Left ventricle myocardium inferior (tissue), 1 donor: ENCODE measurements at regions not wholly inside any gene's neighbourhood (a gene's known extent, or its start where the extent isn't known, plus 50 kb on each side); places are given as distances from the start of the nearest gene placed in this dataset.

Experiments
- DNase-seq: peaks from one replicate; pipeline ENCODE4 v3.0.0-alpha.2; 2020
- H3K27ac ChIP-seq: fragments of 200-600 bp; replicated peaks from 2 replicates; pipeline ENCODE4 v1.8.0; 2021
- H3K27me3 ChIP-seq: fragments of 200-600 bp; 2 replicates; pipeline ENCODE4 v1.8.0; 2021; ENCODE audit warnings: low read depth
- H3K36me3 ChIP-seq: fragments of 200-600 bp; 2 replicates; pipeline ENCODE4 v1.8.0; 2021
- H3K4me1 ChIP-seq: fragments of 200-600 bp; 2 replicates; pipeline ENCODE4 v1.8.0; 2021
- H3K4me3 ChIP-seq: fragments of 200-600 bp; 2 replicates; pipeline ENCODE4 v1.8.0; 2021; ENCODE audit warnings: mild to moderate bottlenecking, moderate library complexity
- H3K9me3 ChIP-seq: fragments of 200-600 bp; replicated peaks from 2 replicates; pipeline ENCODE4 v1.8.0; 2021
- intact Hi-C: fragments of 100-400 bp; cut with micrococcal nuclease; formaldehyde crosslinking; loops from one replicate; pipeline ENCODE4 v1.11.0; 2022
- TF ChIP-seq, protein P1 (sequence below): fragments of 200-600 bp; IDR thresholded peaks from 2 replicates; pipeline ENCODE4 v1.8.0; 2021; ENCODE audit warnings: antibody characterized with exemption, mild to moderate bottlenecking, borderline replicate concordance
- donor health status: DM: no; HTN: yes; CAD: no; lungs with severe emphysema.

DNA sequence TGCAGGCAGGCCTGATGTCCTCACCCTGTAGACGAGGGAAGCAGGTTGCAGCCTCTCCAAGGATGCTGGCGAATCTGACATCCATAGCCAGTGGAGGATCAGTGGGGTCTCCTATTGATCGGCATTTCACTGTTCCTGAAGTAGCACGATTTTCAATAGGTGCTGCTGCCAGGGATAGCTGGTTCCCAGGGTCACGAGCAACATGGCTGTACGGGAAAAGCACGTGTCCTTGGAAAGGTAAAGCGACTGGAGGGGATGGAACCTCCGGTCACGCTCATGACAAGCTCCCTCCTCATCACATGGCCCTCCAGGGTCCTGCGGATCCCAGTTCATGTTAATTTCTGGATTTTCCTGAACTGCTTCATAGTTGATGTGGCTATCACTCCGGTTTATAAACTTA is 373.7 kb upstream of the SMIM21 start:
- no peak overlapping the region for H3K27ac ChIP-seq
- no peak for DNase-seq
- H3K4me3 ChIP-seq: no peak overlapping the region
- peaks cover 11% of the 10 kb centered on the region for H3K27me3 ChIP-seq
- TF ChIP-seq, protein P1, sequence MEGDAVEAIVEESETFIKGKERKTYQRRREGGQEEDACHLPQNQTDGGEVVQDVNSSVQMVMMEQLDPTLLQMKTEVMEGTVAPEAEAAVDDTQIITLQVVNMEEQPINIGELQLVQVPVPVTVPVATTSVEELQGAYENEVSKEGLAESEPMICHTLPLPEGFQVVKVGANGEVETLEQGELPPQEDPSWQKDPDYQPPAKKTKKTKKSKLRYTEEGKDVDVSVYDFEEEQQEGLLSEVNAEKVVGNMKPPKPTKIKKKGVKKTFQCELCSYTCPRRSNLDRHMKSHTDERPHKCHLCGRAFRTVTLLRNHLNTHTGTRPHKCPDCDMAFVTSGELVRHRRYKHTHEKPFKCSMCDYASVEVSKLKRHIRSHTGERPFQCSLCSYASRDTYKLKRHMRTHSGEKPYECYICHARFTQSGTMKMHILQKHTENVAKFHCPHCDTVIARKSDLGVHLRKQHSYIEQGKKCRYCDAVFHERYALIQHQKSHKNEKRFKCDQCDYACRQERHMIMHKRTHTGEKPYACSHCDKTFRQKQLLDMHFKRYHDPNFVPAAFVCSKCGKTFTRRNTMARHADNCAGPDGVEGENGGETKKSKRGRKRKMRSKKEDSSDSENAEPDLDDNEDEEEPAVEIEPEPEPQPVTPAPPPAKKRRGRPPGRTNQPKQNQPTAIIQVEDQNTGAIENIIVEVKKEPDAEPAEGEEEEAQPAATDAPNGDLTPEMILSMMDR: no peak
- intact Hi-C loops: no loop called here
- H3K9me3 ChIP-seq: peaks cover 1% of the 10 kb centered on the region
- no peaks in the 10 kb centered on the region for H3K36me3 ChIP-seq
- H3K4me1 ChIP-seq: no peaks in the 10 kb centered on the region

DNA sequence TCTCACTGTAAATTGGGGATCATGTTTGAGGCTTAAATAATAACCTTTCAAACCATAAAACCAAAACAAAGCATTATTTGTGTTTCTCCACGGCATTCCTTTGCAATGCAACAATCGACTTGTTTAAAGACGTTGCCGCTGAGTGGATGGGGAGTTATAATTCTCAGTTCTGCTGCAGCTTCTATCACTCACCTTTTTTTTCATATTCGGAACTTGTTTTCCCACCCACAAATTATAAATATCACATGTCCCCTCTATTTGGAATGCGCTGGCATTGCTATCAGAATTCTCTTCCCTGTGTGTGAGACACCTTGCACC is 372.8 kb upstream of the SMIM21 start:
- Histone ChIP-seq H3K27me3 (peaks cover 11% of the 10 kb centered on the region), H3K27ac (no peak overlapping the region)

DNA sequence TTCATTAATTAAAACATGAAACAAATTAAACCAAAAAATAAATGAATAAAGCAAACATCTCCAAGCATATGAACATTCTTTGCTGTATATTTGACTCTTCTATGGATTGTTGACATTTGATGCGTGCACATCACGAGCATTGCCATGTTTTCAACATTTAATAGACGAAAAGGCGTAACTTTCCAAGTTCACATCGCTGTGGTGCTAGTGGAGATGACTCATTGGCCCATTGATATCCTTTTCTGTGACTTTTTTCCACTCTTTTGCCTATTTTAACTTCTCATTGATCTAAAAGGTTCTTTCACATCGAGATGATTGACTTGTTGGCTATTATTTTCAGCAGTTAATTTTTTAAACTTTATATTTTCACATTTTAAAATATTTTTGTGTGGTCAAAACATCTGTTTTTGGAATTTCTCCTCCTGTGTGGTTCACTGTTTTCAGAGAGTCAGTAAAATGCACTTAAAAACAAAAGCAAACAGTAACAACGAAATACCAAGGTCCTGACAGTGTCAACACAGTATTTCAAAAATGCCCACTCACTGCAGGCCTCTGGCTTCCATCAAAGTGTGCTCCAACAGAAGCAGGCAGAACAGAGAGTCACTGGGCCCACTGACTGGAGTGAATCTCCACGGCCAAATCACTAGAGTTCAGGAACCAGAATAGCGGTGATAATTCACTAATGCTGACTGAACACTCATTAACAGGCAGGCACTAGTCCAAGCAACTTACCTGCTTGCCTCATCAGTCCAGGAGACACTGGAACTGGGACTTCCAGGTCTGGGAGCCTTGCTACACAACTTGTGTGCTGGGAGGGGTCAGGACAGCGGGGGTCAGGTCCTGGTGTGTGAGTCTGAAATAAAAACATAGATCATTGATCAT is 372.2 kb upstream of the SMIM21 start:
- peaks cover 8% of the 10 kb centered on the region for H3K9me3 ChIP-seq
- H3K4me1 ChIP-seq: no peaks in the 10 kb centered on the region
- DNase-seq: no peak
- intact Hi-C loops: no loop called here
- H3K4me3 ChIP-seq: no peak overlapping the region
- peaks cover 11% of the 10 kb centered on the region for H3K27me3 ChIP-seq
- H3K36me3 ChIP-seq: no peaks in the 10 kb centered on the region
- H3K27ac ChIP-seq: no peak overlapping the region
- TF ChIP-seq, protein P1: no peak

More for the DNA sequence above, 372.8 kb upstream of the SMIM21 start:
- intact Hi-C loops: no loop called here
- DNase-seq: no peak
- Histone ChIP-seq H3K4me3 (no peak overlapping the region), H3K36me3 (no peaks in the 10 kb centered on the region), H3K9me3 (peaks cover 8% of the 10 kb centered on the region), H3K4me1 (no peaks in the 10 kb centered on the region)
- TF ChIP-seq, protein P1: no peak

DNA sequence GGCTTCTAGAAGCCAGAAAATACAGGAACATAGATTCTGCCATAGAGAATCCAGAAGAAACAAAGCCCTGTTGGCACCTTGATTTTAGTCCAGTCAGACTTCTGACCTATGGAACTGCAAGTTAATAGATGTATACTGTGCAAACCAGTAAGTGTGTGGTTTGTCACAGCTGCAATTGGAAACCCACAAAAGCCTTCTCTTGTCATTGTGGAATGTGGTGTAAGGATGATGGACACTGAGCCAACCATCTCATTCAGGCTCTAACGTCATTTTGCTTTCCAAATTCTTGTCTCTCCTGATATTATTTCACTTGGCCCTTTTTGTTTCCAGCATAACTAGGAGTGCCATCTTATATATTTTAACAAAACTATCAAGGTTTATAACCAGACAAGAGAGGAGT is 369.5 kb upstream of the SMIM21 start:
- intact Hi-C loops: no loop called here
- H3K27ac ChIP-seq: no peak overlapping the region
- no peak for DNase-seq
- H3K4me1 ChIP-seq: no peaks in the 10 kb centered on the region
- peaks cover 30% of the 10 kb centered on the region for H3K9me3 ChIP-seq
- H3K27me3 ChIP-seq: peaks cover 5% of the 10 kb centered on the region
- TF ChIP-seq, protein P1: no peak
- no peak overlapping the region for H3K4me3 ChIP-seq
- no peaks in the 10 kb centered on the region for H3K36me3 ChIP-seq

DNA sequence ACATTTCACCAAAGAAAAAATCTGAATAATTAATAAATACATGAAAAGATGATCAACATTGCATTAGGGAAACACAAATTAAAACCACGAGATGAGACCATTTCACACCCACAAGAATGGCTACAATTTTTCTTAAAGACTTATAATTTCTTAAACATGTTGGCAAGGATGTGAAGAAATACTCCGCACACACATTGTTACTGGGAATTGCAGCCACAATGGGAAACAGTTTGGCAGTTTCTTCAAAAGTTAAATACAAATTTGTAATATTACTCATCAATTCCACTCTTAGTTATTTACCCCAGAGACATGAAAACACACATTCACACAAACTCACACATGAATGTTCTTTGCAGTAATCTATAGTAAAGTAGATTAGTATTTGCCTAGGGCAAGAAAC is 363.3 kb upstream of the SMIM21 start:
- Histone ChIP-seq H3K9me3 (peaks cover 27% of the 10 kb centered on the region), H3K27ac (no peak overlapping the region), H3K36me3 (no peaks in the 10 kb centered on the region), H3K4me3 (no peak overlapping the region), H3K4me1 (no peaks in the 10 kb centered on the region), H3K27me3 (peaks cover 16% of the 10 kb centered on the region)
- intact Hi-C loops: no loop called here
- no peak for DNase-seq
- TF ChIP-seq, protein P1: no peak
